ENCODE measurements at regions not wholly inside any gene's neighbourhood (a gene's known extent, or its start where the extent isn't known, plus 50 kb on each side); places are given as distances from the start of the nearest gene placed in this dataset.

- Histone ChIP-seq H3K9ac (no peak overlapping the region), H4K20me1 (no peaks in the 10 kb centered on the region), H3K9me3 (replicated peaks in 1 of 11) (no peaks in the 10 kb centered on the region), H3K36me3 (no peaks in the 10 kb centered on the region), H3K27me3 (no peaks in the 10 kb centered on the region), H3K4me3 (no peak overlapping the region), H3K4me2 (no peak overlapping the region), H3K4me1 (no peaks in the 10 kb centered on the region), H3K27ac (no peak overlapping the region)
- no peak for TF ChIP-seq Cebpa-rat (IDR thresholded peaks at IDR 0.05)
Measured at GRCh38 chr7:15750727-15751126, 64.2 kb upstream of the MEOX2 start.

GRCh38 chr7:15749631-15750030 lies 63.1 kb upstream of the MEOX2 start:
- no peak overlapping the region for H3K27ac ChIP-seq

GRCh38 chr7:15747712-15748111 lies 61.2 kb upstream of the MEOX2 start:
- Histone ChIP-seq H3K27me3 (no peaks in the 10 kb centered on the region), H3K36me3 (no peaks in the 10 kb centered on the region), H4K20me1 (no peaks in the 10 kb centered on the region), H3K4me1 (no peaks in the 10 kb centered on the region), H3K27ac (no peak overlapping the region), H3K4me2 (no peak overlapping the region), H3K4me3 (no peak overlapping the region), H3K9me3 (replicated peaks in 1 of 11) (no peaks in the 10 kb centered on the region), H3K9ac (no peak overlapping the region)
- no peak for TF ChIP-seq Cebpa-rat (IDR thresholded peaks at IDR 0.05)

More at GRCh38 chr7:15749631-15750030, 63.1 kb upstream of the MEOX2 start:
- Histone ChIP-seq H3K4me2 (no peak overlapping the region), H3K27me3 (no peaks in the 10 kb centered on the region), H3K9ac (no peak overlapping the region), H3K4me1 (no peaks in the 10 kb centered on the region), H3K36me3 (no peaks in the 10 kb centered on the region), H3K9me3 (replicated peaks in 1 of 11) (no peaks in the 10 kb centered on the region), H3K4me3 (no peak overlapping the region), H4K20me1 (no peaks in the 10 kb centered on the region)
- TF ChIP-seq Cebpa-rat (IDR thresholded peaks at IDR 0.05), result no peak

GRCh38 chr7:15747301-15747700 lies 60.8 kb upstream of the MEOX2 start:
- H3K4me1 ChIP-seq, result no peaks in the 10 kb centered on the region
- H3K27ac ChIP-seq, result no peak overlapping the region
- no peaks in the 10 kb centered on the region for H3K36me3 ChIP-seq
- no peaks in the 10 kb centered on the region for H3K9me3 ChIP-seq (replicated peaks in 1 of 11)
- H3K4me3 ChIP-seq, result no peak overlapping the region
- no peak overlapping the region for H3K9ac ChIP-seq
- no peaks in the 10 kb centered on the region for H3K27me3 ChIP-seq
- no peak overlapping the region for H3K4me2 ChIP-seq
- TF ChIP-seq Cebpa-rat (IDR thresholded peaks at IDR 0.05), result no peak
- no peaks in the 10 kb centered on the region for H4K20me1 ChIP-seq

GRCh38 chr7:15743926-15744480 lies 57.5 kb upstream of the MEOX2 start:
- Histone ChIP-seq H3K4me2 (no peak overlapping the region), H4K20me1 (no peaks in the 10 kb centered on the region), H3K9me3 (replicated peaks in 1 of 11) (no peaks in the 10 kb centered on the region), H3K27me3 (no peaks in the 10 kb centered on the region), H3K9ac (no peak overlapping the region), H3K27ac (no peak overlapping the region), H3K4me3 (no peak overlapping the region), H3K36me3 (no peaks in the 10 kb centered on the region), H3K4me1 (no peaks in the 10 kb centered on the region)
- TF ChIP-seq Cebpa-rat (IDR thresholded peaks at IDR 0.05), result no peak

GRCh38 chr7:15737601-15738000 lies 51.1 kb upstream of the MEOX2 start:
- no peaks in the 10 kb centered on the region for H3K4me1 ChIP-seq
- H3K27ac ChIP-seq, result no peak overlapping the region
- no peak overlapping the region for H3K4me3 ChIP-seq
- no peak overlapping the region for H3K4me2 ChIP-seq
- H3K9me3 ChIP-seq (replicated peaks in 1 of 11), result no peaks in the 10 kb centered on the region
- no peak overlapping the region for H3K9ac ChIP-seq
- H3K36me3 ChIP-seq, result no peaks in the 10 kb centered on the region
- no peak for TF ChIP-seq Cebpa-rat (IDR thresholded peaks at IDR 0.05)
- no peaks in the 10 kb centered on the region for H3K27me3 ChIP-seq
- H4K20me1 ChIP-seq, result no peaks in the 10 kb centered on the region

Data from BLaER1 treated with 17β-estradiol and CSF1 and Interleukin-3, amounts not matched to agents 10 nM and 100 nM (cell line).